RWPE1 (cell line): ENCODE measurements at regions not wholly inside any gene's neighbourhood (a gene's known extent, or its start where the extent isn't known, plus 50 kb on each side); places are given as distances from the start of the nearest gene placed in this dataset.

Experiments used
- CTCF ChIA-PET: fragments of 350-600 bp; sonication (Branson Sonifier 250); formaldehyde crosslinking; extraction: SDS; loops from one replicate; lab custom pipeline; 2021; lab: Yijun Ruan, JAX
- POLR2A ChIA-PET: fragments of 400-600 bp; formaldehyde crosslinking; extraction: SDS; loops from one replicate; lab custom pipeline; 2020; ENCODE audit warnings: antibody characterized with exemption; ENCODE audit not compliant: low non-redundant PET; lab: Yijun Ruan, JAX
- DNase-seq: peaks from one replicate; pipeline ENCODE4 v3.0.0; 2012; ENCODE audit warnings: low spot score
- H3K27ac ChIP-seq: fragments of 450-650 bp; 2 replicates; pipeline ENCODE4 v1.5.1; 2017
- TF ChIP-seq, protein P1 (sequence below): fragments of 450-650 bp; conservative IDR thresholded peaks from 2 replicates; pipeline ENCODE4 v1.5.1; 2017; ENCODE audit warnings: low read depth, mild to moderate bottlenecking

DNA sequence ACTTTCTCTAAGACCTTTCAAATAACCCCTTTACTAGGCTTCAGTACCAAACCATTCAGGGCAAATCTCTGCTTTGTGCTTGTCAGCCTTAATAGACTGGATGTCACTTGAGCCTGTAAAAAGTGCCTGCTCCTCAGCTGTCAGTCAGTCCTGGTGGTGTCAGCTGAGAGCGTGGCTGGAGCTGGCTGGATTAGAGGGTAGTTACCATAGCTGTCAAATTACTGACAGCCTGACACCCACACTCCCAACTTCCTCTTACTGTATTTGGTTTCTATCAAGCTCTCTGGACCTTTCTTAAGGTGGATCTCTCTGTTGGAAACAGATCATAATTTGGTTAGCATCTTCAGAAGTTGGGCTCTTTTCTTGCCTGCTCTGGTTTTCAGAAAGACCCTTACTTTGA, 371.4 kb upstream of the ATP5MC3 start:
- ChIA-PET POLR2A (no interaction called here), CTCF (no interaction called here)
- DNase-seq, result no peak

DNA sequence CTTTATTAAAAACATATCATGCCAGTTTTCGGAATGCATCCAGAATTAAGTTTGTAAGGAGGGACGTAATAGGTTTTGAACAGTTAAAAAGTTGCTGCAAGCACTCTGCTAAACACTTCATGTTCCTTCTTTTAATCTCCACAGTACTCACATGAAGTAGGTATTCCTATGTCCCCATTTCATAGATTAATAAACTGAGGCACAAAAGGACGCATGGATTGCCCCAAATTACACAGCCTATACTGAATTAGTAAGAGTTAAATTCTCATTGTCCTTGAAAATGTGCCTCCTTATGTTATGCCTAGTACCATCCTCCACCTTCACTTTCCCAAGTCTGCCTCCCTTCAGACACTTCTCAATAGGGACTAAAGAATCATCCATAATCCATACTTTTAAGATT, 358.9 kb upstream of the ATP5MC3 start:
- POLR2A ChIA-PET, result no interaction called here
- DNase-seq, result no peak
- CTCF ChIA-PET, result no interaction called here
- H3K27ac ChIP-seq, result no peak overlapping the region
- TF ChIP-seq, protein P1, sequence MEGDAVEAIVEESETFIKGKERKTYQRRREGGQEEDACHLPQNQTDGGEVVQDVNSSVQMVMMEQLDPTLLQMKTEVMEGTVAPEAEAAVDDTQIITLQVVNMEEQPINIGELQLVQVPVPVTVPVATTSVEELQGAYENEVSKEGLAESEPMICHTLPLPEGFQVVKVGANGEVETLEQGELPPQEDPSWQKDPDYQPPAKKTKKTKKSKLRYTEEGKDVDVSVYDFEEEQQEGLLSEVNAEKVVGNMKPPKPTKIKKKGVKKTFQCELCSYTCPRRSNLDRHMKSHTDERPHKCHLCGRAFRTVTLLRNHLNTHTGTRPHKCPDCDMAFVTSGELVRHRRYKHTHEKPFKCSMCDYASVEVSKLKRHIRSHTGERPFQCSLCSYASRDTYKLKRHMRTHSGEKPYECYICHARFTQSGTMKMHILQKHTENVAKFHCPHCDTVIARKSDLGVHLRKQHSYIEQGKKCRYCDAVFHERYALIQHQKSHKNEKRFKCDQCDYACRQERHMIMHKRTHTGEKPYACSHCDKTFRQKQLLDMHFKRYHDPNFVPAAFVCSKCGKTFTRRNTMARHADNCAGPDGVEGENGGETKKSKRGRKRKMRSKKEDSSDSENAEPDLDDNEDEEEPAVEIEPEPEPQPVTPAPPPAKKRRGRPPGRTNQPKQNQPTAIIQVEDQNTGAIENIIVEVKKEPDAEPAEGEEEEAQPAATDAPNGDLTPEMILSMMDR, result no peak

More for the DNA sequence above, 371.4 kb upstream of the ATP5MC3 start:
- no peak overlapping the region for H3K27ac ChIP-seq
- TF ChIP-seq, protein P1, result no peak

DNA sequence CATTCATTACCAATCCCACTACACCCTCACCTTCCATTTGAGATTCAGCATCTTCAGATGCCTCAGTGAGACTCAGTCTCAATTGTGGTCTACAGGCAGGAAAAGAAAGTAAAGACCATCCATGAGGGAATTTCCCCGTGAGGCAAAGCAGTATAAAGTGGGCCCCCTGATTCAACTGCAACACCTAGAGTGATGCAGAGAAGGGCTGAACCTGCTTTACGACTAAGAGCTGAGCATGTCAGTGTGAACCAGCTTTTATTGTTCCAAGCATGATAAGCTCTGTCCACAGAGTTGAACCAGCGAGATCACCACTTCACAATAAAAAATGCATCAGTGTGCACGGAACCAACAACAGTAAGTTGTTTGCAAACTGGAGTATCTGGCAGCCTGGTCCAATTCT, 357.6 kb upstream of the ATP5MC3 start:
- CTCF ChIA-PET, result no interaction called here
- TF ChIP-seq, protein P1, result no peak
- POLR2A ChIA-PET, result no interaction called here

DNA sequence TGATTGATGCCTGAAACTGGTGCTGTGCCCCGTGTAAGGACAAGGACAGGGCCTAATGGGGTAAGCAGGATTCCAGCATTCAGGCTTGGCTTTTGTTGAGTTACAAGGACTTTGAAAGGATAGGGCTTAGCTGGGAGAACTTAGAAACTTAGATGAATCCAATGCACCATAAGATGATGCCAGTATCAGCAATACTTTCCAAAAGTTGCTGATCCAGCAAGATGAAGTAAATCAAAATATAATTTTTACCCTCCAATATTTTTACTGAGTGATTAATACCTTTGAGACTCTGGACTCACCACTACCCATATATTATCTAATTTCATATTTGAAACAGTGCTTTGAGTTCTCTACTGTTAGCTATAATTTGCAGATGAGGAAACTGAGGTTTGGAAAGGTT, 354.5 kb upstream of the ATP5MC3 start:
- no peak overlapping the region for H3K27ac ChIP-seq
- ChIA-PET POLR2A (no interaction called here), CTCF (interaction anchor here (0.6 kb wide), 1 partner anchor 121 kb away, joined by 4 read pairs; no protein-coding TSS in a partner anchor)
- DNase-seq, result no peak
- TF ChIP-seq, protein P1, result no peak

More for the DNA sequence above, 357.6 kb upstream of the ATP5MC3 start:
- no peak for DNase-seq
- H3K27ac ChIP-seq, result no peak overlapping the region

DNA sequence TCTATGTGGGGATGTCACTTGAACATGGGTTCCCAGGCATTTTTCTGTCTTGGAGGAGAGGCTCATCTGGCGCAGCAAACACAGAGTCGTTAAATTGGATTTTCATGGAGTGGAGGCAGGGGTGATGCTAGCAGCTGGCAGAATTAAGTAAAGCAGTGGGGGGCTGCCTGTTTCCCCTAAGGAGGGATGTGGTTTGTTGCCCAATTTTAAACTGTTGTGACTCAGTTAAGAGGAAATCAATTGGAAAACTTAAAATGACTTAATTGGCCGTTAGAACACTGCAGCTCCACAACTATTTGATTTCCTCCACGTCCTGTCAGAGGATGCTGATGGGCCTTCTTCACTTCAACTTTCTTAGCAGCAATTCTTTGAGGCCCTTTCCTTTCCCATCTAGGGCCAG, 354.1 kb upstream of the ATP5MC3 start:
- POLR2A ChIA-PET, result no interaction called here
- TF ChIP-seq, protein P1, result no peak
- CTCF ChIA-PET, result no interaction called here
- DNase-seq, result no peak
- H3K27ac ChIP-seq, result no peak overlapping the region

DNA sequence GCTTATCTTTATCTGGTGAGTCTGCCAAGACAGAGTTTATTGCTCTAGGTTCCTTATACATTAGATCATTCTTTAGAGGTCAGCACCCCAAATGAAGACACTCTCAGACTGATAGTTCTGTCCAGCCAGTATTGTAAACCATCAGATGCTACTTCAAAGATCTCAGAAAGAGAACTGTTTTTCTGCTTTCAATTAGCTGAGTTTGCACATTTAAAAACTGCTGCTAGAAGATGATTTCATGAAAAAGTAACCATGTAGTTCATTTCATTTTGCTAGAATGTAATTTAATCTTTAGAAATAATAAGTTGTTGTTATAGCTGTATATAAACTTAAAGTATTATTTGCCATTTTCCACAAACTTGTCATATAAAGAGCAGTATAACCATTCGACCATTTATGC, 344.5 kb upstream of the ATP5MC3 start:
- no peak for DNase-seq
- H3K27ac ChIP-seq, result no peak overlapping the region
- TF ChIP-seq, protein P1, result no peak
- POLR2A ChIA-PET, result no interaction called here
- CTCF ChIA-PET, result no interaction called here

DNA sequence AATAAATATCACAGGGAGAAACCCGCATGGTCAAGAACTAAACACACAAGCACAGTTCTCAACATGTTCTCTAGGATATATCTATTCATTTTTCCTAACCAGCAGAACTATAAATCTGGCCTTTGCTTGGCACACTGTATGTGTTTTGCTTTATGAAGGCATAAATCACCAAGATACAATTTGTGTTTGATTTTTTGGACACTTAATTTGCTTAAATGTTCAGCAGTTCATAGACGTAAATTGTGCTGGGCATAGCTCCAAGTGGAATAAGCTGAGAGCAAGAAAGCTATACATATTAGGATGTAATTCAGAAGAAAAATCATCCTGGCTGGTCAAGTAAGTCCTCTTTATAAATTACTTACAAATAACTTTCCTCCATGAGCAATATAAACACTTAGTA, 341.5 kb upstream of the ATP5MC3 start:
- TF ChIP-seq, protein P1, result no peak
- CTCF ChIA-PET, result no interaction called here
- POLR2A ChIA-PET, result no interaction called here
- no peak for DNase-seq
- H3K27ac ChIP-seq, result no peak overlapping the region
